ENCODE measurements at regions not wholly inside any gene's neighbourhood (a gene's known extent, or its start where the extent isn't known, plus 50 kb on each side); places are given as distances from the start of the nearest gene placed in this dataset.

- no peak for TF ChIP-seq CTCF (IDR thresholded peaks at IDR 0.05)
Observed at GRCh38 chr3:71974786-71975185, 189.8 kb upstream of the PROK2 start.

- TF ChIP-seq CTCF (IDR thresholded peaks at IDR 0.05): no peak
Observed at GRCh38 chr3:71973274-71974030, 188.5 kb upstream of the PROK2 start.

- no peak for TF ChIP-seq CTCF (IDR thresholded peaks at IDR 0.05)
Observed at GRCh38 chr3:71972031-71972430, 187.1 kb upstream of the PROK2 start.

- no peak for TF ChIP-seq CTCF (IDR thresholded peaks at IDR 0.05)
Observed at GRCh38 chr3:71968544-71968943, 183.6 kb upstream of the PROK2 start.

- no peak for TF ChIP-seq CTCF (IDR thresholded peaks at IDR 0.05)
Observed at GRCh38 chr3:71966185-71966584, 181.2 kb upstream of the PROK2 start.

GRCh38 chr3:71964170-71964569 is 179.2 kb upstream of the PROK2 start:
- TF ChIP-seq CTCF (IDR thresholded peaks at IDR 0.05): no peak

GRCh38 chr3:71962561-71963240 is 177.8 kb upstream of the PROK2 start:
- no peak for TF ChIP-seq CTCF (IDR thresholded peaks at IDR 0.05)
